Activated CD4-positive, alpha-beta T cell treated with anti-CD3 and anti-CD28 coated beads, Interleukin-2, amount 50 U/mL, for 48 hours (primary cell): ENCODE measurements at regions not wholly inside any gene's neighbourhood (a gene's known extent, or its start where the extent isn't known, plus 50 kb on each side); places are given as distances from the start of the nearest gene placed in this dataset.
"Not testable (repeated sequence)": the region's sequence is repeated elsewhere in the genome, so short reads cannot be mapped to it uniquely, and the experiment has no call there.

Source experiments
- DNase-seq, 2 experiments: peaks; one replicate each; pipeline ENCODE4 v3.0.0-alpha.2; 2020

DNA sequence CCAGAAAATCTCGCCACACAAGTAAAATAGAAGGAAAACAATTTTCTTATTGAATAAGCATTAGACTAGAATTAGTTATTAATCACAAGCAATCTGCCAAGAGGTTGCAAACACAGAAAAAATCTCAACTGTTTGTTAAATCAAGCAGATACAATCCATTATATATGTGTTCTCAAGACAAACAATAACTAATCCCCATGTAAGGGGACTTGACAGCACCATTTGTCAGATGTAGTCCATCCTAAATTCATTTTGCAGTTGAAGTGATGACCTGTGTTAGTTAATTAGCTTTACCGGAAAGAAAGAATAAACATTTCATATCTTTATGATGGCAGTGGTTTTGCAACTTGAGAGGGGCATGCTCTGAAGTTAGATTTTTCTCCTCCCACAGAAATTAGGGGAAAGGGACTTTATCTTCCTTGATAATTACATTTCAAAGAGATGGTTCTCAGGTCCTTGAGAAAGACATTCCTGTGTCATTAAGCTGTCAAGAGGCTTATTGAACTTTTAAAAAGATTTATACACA lies 1588.0 kb downstream of the GRIK2 start:
- no peak for DNase-seq

DNA sequence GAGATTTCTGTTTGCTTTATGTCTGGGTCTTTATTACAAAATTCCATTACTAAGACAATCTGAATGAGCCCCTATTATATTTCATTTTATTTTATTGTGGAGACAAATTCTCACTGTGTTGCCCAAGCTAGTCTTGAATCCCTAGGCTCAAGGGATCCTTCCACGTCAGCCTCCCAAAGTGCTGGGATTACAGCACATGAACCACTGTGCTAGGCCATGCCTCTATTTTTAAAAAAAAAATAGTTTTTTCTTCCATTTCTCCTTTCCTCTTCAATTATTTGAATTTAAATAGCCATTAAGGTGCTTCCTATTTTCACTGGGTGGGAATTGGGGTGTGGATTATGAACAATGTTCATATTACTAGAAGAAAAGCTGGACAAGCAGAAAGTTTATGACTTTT lies 1587.4 kb downstream of the GRIK2 start:
- DNase-seq, result no peak

DNA sequence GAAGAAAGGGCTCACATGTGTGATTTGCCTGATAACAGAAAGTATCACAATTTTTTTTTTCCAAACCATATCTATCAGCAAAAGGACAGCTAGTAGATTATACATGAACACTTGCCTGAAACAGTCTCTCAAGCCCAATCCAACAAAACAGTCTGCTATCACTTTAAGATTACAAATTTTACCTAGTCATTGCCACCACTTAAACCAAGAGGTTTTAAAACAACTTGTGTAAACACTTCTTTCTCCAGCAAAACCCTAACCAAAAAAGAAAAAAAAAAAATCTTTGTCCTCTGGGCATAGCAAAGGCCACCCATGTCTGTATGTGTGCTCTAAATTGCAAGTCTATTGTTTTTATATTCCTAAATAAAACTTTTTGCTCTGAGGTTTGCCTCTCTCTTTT lies 1568.4 kb downstream of the GRIK2 start:
- DNase-seq, result no peak

DNA sequence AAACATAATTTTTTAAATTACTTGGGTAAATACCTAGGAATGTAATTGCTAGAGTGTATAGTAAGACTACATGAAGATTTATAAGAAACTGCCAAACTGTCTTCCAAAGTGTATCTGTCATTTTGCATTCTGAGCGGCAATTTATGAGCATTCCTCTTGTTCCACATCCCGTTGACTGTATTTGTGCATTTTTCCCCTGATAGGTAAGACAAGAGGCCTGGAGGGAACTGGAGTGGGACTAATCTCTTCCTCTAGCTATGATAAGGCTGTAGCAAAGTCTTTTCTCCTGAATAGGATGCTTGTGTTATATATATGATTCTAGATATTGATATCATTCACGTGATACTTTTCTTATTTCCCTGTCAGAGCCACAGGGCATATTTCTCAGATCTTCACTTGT lies 1557.5 kb downstream of the GRIK2 start:
- no peak for DNase-seq

DNA sequence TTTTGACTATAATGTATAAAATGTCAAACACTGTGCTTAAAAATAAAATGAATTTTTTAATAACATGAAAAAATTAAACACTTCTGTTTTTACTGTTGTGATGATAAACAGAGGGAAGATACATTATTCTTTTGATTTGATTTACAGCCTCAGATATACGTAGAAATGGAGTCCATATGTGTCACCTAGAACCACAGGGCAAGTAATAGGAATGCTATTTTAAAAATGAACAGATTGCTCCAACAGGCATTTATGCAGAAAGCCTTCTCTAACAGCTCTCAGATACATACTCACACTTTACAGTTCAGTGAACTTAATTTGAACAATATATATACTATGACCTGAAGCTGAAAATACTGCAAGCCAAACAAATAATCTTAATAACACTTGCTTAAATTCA lies 1551.0 kb downstream of the GRIK2 start:
- DNase-seq, result no peak

DNA sequence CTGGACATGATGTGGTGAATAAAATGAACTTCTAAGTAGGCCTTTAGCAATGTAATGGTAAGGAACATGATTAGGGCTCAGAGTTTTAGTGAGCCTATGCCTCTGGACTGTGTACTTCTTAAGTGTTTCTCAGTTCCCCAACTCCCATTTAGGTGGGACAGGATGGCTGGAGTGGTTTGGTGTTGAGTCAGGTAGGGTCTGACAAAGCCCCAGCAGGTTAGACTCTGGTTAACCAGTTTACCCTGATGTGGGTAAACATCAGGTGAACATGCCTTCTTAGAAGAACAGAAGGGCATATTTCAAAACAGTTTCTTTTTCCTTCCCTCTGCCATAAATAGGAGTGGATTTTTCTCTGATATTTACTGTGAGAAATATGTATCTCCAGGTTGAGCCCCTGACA lies 1548.7 kb downstream of the GRIK2 start:
- no peak for DNase-seq

DNA sequence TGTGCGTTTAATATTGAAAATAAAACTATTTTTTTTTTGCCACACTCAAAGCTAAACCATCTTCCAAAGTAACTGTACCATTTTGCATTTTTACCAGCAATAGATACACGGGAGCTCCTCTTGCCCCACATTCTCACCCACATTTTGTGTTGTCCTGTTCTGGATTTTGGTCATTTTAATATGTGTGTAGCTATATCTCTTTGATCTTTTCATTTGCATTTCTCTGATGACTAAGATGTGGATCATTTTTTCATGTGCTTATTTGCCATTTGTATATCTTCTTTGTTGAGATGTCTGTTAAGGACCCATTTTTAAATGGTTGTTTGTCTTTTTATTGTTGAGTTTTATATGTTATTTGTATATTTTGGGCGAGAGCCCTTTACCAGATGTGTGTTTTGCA lies 1543.5 kb downstream of the GRIK2 start:
- DNase-seq, result no peak

DNA sequence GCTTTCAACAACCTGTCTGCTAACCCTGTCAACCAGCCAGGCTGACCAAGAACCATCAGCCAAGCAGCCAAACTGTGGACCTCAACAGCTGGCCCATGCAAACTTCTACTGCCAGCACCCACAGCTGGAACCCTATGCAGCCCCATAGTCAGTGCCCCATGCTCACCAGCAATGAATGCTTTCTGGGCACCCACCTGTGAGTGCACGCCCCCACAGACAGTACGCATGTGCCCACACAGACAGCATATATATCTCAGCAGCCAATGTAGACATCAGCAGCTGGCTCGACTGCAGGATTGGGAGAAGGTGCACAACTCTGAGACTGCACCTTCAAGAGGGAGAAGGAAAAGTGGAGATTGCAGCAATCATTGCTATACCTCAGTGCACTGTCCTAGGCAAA lies 1534.6 kb downstream of the GRIK2 start:
- no peak for DNase-seq

DNA sequence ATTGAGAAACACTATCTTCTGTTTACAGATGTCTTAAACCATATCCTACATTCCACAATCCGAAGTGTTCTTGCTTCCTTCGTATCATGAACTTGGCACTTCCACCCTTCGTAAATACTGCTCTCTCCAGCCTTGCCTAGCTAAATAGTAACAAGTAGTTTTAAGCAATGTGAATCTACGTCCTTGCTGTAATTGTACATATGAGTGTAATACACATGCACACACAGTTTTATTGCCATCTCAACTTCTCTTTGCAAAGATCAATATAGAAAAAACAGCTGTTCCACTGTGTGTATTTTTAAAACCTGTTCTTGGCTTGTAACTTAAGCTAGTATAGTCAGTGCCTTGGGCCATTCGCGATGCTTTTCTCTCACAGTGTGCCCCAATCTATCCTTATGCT lies 1524.7 kb downstream of the GRIK2 start:
- no peak for DNase-seq

DNA sequence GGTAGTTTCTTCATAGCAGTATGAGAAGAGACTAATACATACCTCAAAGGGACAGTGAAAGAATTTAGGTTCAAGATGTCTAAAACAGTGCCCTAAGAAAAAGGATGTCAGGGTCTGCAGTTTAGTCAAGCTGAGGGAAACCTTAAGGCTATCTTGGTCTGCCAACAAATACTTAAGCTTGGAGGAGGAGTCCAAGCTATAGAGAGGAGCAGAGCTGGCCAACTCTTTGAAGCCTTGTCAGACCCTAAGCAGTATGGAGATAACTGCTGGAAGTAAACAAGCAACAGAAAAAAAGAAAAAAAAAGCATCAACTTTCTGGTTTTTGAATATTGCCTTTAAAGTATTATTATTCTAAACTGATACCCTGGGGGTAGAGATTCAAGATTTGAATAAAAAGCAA lies 1518.1 kb downstream of the GRIK2 start:
- no peak for DNase-seq

DNA sequence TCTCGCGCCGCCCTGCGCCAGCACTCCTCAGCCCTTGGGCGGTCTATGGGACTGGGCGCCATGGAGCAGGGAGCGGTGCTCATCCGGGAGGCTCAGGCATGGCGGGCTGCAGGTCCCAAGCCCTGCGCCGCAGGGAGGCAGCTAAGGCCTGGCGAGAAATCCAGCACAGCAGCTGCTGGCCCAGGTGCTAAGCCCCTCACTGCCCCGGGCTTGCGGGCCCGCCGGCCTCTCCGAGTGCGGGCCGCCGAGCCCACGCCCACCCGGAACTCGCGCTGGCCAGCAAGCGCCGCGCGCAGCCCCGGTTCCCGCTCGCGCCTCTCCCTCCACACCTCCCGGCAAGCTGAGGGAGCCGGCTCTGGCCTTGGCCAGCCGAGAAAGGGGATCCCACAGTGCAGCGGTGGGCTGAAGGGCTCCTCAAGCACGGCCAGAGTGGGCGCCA lies 1517.2 kb downstream of the GRIK2 start:
- not testable (repeated sequence) for DNase-seq

DNA sequence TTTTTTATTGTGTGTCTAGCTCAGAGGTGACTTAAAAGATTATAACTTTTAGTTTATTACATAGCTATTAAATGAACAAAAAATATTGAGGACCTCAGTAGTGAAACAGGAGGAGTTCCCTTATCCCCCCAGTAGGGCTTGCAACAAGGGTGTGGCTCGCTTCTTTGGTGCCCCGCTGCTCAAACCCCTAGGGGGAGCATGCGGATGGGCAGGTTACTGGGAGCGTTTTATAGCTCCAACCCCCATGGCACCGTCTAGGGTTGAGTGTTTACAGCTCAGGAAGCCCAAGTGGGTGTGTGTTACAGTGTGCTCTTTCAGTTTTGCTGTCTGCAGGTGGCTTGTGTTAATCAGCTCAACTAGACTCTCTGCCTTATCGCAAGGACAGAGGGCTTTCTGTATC lies 1513.7 kb downstream of the GRIK2 start:
- DNase-seq, result no peak

DNA sequence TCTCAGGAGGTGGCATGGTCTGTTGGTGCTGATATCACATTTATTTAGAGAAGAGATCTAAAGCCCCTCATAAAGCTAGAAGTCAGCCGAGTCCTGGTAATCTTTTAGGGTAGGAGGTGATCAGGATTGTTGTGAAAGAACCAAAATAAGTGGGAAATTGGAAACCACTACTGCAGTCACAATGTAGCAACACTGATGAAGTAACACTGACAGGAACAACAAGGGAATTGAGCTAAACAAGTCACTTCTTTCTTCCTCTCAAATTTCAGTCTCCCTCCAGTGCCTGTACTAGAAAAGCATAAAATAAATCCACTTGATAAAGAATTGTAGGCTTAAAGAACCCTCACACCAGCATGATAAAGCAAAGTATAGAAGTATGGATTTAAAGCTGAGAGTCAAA lies 1509.0 kb downstream of the GRIK2 start:
- no peak for DNase-seq

DNA sequence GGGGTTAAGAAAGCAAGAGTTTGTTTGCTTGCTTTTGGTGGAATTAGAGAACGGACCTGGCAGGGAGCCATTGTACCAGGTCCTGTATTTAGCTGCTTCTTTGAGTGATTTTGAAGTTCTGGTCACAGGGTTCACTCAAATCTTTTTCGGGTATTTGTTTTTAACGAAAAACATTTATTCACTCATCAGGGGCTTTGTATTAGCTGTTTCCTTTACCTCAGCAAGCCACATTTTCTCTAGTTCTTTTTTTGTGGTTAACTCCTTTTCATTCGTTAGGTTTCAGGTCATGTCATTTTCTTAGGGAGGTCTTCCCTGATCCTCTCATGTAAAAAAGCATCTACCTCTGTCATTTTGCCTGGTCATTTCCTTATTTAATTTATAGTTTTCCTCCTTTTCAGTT lies 1502.2 kb downstream of the GRIK2 start:
- no peak for DNase-seq

DNA sequence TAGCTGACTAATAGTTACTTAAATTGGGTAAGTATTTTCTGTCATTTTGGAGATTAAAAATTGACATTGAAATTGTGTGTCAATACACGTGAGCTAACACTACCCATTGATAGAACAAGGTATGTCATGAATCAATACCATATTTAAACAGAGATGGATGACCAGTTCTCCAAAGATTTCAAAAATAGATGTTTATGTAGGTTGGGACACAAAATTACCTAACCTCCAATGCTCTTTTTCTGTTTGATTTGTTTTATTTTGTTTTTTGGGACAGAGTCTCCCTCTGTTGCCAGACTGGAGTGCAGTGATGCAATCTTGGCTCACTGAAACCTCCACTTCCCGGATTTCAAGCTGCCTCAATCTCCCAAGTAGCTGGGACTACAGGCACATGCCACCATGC lies 1491.7 kb downstream of the GRIK2 start:
- no peak for DNase-seq

DNA sequence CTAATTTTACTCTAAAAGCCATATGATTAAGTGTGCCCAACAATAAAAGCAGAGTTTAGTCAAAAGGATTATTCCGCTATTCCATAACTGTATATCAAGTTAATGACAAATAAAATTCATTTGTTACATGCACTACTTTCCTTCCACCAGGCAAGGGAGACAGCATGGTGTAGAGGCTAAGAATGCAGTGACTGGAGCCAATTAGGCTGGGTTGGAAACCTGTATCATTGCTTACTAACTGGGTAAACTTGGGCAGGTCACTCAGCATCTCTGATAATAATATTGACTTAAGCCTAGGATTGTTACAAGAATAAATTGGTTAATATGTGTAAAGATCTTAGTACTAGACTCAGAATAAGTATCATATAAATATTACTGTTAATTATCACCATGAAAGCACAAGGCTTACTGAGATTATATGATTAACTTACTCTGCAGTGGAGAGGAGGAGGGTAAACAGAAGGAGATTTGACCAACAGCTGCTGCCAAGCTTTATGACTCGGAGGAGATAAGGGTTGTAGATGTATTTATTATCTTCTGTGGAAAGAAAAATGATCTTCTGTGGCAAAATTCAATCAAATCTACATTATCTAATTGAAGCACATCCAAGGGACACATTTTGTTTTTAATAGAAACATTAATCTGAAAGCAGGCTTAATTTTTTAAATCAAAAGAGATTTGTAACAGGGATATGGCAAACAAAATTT lies 1459.9 kb downstream of the GRIK2 start:
- no peak for DNase-seq

DNA sequence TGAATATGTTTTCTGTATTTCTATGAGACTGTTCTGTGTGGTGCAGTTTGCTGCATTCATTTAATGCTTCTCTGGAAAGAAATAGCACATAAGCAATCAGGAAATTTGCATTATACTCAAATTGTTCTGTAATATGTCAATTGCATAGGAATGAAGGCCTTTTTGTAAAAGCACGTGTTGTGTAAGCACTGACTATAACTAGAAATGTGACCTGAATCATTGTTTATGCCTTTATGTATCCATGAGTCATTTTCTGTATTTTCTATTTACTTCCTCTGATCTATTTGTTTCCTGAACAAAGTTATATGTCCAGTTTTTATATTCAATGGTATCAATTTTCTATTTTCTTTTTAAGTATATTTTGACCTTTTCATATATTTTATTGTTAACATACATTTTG lies 1455.3 kb downstream of the GRIK2 start:
- DNase-seq, result no peak

DNA sequence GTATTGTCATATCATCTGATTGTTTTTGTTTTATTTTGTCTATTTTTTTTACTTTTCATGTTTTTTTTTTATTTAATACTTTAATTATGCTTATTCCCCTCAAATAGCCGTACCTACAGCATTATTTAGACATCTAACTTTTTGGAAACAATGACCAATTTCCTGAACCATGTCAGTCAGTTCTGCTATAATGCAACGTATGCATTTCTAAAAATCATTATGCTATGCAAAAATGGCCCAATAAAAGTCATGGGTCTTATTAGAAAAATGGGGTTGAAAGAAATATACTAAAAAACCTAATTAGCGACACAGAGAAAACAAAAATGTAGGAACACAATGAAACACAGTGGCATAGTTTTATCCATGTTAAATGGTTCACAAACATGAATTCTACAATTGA lies 1454.7 kb downstream of the GRIK2 start:
- no peak for DNase-seq

DNA sequence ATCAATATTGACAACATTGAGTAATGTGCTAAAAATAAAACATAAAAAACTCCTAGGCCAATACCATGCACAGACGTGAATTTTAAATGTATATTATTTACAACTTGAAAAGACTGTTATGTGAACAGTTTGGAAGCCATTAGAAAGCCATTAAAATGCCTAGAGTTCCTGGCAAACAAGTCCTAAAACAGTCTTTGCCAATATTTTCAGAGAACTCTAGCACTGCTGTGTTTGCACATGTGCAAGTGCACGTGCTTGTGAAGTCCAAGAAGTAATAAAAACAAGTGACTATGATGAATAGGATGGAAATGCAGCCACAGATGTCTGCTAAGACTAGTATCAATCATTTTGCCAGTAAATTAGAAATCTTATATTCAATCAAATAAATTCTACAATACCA lies 1447.6 kb downstream of the GRIK2 start:
- no peak for DNase-seq

DNA sequence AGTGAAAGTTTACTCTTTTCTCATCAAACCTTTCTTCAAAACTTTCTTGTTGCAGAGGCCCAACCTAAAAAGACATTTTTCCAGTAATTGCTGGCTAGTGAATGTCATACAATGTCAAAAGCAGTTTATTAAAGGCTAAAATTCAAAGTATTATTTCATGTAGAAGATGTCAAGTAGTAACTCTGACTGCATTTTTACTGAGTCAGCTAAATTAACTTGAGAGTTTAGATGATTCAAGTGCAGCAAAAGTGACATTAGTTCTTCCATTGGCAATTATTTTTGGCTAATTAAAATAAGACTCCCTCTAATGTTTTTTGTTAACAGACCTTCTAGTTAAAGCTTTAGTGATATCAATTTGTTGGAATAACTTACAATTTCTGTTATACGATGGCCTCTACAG lies 1438.5 kb downstream of the GRIK2 start:
- DNase-seq, result no peak

DNA sequence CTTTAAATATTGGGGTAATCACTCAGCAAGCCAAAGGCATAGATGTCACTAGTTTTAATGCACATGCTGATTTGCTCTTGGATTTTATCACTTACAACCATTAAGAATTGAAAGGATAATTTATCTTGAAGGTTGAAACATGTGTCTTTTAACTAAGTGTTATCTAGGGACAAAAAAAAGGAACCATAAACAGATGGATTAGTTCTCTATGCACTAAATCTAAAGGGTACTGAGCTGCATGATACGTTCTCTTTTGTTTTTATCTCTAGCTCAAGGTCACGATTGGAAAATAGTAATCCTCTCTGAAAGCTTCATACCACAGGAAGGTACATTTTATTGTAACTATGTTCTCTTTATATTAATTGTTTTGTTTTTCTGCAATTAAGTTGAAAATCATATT lies 1426.6 kb downstream of the GRIK2 start:
- no peak for DNase-seq

DNA sequence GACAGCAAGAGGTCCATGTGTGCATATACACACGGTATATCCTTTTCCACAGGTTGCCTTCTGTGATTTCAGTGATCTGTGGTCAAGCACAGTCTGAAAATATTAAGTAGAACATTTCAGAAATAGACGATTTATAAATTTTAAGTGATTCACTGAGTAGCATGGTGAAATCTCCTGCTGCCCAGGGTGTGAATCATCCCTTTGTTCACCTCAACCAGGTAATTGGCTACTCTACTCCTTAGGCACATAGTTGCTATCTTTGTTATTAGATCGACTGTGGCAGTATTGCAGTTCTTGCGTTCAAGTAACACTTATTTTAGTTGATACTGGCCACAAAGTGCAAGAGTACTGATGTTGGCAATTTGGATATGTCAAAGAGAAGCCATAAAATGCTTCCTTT lies 1421.7 kb downstream of the GRIK2 start:
- no peak for DNase-seq

DNA sequence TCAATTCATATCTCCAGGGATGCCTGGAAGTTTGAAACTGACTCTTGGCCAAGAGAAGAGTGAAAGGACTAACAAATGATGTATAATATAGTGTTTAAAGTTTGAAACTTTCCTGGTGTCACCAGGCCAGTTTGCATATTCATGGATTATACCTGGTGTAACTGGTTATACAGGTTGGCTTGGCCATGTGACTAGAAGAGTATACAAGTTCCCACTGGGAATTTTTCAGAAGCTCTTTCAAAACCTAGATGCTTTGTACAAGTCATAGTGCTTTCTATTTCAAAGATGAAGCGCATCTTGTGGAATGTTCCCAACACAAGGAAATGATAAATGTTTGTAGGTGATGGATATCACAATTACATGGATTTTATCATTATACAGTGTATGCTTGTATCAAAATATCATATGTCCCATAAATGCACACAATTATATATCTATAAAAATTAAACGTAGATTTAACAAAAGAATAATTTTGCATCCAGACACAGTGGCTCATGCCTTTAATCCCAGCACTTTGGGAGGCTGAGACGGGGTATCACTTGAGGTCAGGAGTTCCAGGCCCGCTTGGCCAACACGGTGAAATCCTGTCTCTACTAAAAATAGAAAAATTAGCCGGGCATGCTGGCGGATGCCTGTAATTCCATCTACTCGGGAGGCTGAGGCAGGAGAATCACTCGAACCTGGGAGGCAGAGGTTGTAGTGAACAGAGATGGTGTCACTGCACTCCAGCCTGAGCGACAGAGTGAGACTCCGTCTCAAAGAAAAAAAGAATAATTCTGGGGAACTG lies 1420.2 kb downstream of the GRIK2 start:
- DNase-seq, result no peak

DNA sequence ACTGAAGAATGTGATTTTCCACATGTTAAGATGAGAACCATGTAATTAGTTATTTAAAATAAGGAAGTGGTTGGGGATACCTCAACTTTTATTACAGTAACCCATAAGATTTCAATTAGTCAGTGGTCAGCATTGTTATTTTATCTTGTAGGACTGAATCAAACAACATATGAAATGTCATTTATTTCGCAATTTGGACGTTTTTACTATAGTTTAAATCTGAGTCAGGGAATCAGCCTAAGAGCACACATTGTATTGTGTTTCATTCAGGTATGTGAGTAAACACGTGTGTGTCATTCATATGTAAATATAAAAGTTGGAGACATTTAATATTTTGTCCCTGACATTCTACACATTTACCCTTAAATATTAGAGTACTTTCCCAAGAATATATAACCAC lies 1418.7 kb downstream of the GRIK2 start:
- no peak for DNase-seq
